Skin epidermis (tissue), 12 donors: ENCODE measurements at regions not wholly inside any gene's neighbourhood (a gene's known extent, or its start where the extent isn't known, plus 50 kb on each side); places are given as distances from the start of the nearest gene placed in this dataset.
"Not testable (repeated sequence)": the region's sequence is repeated elsewhere in the genome, so short reads cannot be mapped to it uniquely, and the experiment has no call there.

Experiments
- H3K27ac ChIP-seq, 21 experiments: fragments of 200-600 bp; sonication (generic) in 11 of 21; one replicate each; pipeline ENCODE4 v1.5.0; 2020; ENCODE audit warnings: mild to moderate bottlenecking in 3 of 21, inconsistent platforms in 2 of 21, moderate library complexity in 2 of 21
- H3K4me3 ChIP-seq, 7 experiments: fragments of 200-600 bp; sonication (generic) in 2 of 7; one replicate each; pipeline ENCODE4 v1.5.0; 2020; ENCODE audit warnings: inconsistent platforms in 2 of 7, mild to moderate bottlenecking in 2 of 7, moderate library complexity in 1 of 7

DNA sequence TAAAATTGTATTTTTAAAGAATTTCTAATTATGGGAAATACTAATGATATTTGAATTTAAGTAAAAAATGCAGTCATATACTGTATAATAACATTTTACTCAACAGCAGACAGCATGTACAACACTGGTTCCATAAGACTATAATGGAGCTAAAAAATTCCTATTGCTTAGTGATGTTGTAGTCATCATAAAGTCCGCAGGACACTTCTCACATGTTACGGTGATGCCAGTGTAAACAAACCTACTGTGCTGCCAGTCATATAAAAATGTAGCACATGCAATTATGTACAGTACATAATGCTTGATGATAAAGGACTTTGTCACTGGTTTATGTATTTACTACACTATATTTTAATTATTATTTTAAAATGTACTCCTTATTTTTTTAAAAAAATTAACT lies 629.3 kb downstream of the IPMK start:
- Histone ChIP-seq H3K27ac (no peak overlapping the region), H3K4me3 (no peak overlapping the region)

DNA sequence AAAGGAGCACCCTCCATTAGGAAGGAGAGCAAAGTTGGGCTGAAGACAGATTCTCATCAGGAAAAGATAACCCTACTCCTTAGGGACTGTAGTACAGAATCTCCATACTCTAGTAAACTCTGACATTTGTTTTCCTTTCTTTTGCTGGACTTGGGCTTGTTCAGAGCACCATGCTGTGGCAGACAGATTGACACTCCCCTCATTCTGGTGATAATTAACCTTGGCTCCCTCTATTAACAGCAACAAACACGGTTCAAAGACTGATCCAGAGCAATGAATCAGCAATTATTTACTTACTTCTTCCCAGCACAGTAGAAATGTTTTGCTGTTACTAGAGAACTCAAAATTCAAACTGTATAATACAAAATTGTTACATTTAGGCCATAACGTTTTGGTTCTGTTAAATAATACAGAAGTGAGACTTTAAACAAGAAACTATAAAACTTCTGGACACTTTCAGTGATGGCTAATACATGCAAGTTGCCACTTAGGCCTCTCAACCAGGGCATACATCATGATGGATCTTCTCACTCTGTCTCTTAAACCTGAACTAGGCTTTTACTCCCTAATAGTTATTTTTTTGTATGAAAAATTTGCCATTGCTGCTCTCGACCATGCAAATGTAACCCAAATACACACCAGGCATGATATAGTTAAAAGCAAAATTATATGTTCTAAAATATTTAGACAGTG lies 639.0 kb downstream of the IPMK start:
- no peak overlapping the region for H3K27ac ChIP-seq

DNA sequence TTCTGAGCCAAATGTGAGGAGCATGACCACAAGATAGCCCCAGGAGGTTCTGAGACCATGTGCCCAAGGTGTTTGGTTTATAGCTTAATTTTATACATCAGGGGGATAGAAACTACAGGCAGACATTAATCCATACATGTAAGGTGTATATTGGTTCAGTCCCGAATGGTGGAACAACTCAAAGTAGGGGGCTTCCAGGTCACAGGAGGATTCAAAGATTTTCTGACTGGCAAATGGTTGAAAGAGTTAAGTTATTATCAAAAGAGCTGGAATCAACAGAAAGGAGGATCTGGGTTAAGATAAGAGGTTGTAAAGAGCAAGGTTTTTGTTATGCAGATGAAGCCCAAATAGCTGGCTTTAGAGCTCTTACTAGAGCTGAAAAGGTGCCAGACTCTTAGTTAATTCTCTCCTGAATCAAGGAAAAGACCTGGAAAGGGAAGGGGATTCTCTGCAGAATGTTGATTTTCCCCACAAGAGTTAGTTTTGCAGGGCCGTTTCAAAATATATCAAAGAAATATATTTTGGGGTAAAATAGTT lies 640.0 kb downstream of the IPMK start:
- Histone ChIP-seq H3K4me3 (no peak overlapping the region), H3K27ac (no peak overlapping the region)

More for the DNA sequence above, 639.0 kb downstream of the IPMK start:
- H3K4me3 ChIP-seq = no peak overlapping the region

DNA sequence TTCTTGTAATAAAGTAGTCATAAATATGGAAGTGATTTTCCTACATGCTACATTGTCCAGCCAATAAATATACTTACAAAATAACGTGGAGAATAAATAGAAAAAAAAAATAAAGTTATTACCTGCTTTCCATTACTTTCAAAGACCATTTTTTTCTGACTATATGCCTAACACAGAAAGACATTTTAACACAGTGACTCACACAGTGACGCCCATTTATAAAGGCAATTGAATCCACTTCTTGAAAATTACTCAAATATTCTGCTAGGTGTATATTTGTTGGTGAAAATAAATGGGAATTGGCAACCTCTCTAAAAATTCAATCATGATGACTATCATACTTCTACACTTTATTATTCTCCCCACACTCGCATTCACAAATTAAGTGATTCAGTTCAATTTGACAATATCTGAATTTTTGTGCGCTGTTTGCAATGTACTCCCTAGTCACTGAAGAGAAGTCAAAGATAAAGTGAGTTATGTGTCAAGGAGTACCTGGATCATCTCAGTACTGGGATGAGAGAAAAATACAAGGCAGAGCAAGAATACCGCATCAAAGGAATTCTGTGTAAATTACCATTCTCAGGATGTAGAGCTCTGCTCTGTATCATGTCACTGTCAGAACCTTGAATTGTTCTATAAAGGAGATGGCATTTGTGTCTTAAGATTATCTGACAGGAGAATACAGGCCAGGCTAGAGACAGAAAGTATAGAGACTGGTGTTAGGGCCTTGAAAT lies 642.7 kb downstream of the IPMK start:
- Histone ChIP-seq H3K4me3 (no peak overlapping the region), H3K27ac (no peak overlapping the region)

DNA sequence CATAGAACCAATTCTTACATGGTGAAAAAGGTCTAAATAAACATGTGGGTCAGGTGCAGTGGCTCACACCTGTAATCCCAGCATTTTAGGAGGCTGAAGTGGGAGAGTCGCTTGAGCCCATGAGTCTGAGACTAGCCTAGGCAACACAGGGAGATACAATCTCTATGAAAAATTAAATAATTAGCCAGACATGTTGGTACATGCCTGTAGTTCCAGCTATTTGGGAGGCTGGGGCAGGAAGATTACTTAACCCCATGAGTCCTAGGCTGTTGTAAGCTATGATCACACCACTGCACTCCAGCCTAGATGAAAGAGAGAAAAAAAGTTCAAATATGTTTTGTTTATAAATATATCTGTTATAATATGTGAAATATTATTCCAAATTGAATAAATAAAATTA lies 643.6 kb downstream of the IPMK start:
- Histone ChIP-seq H3K27ac (no peak overlapping the region), H3K4me3 (no peak overlapping the region)

DNA sequence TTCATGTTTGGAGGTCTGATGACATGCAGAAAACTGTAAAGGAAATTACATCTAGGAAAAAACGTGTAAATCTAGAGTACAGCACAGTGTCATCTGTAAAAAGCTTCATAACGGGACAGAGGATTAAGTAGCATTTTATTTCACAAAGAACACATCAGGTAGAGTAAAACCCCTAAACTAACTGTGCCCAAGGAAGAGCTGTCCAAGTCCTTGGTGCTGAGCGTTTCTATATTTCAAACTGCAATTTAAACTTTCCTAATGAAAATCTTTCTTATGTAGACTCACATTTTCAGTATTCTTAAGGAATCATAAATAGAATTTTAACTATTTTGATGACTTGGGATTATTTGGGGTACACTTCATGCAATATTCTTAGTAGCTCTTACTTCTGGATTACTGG lies 646.2 kb downstream of the IPMK start:
- Histone ChIP-seq H3K4me3 (no peak overlapping the region), H3K27ac (no peak overlapping the region)

DNA sequence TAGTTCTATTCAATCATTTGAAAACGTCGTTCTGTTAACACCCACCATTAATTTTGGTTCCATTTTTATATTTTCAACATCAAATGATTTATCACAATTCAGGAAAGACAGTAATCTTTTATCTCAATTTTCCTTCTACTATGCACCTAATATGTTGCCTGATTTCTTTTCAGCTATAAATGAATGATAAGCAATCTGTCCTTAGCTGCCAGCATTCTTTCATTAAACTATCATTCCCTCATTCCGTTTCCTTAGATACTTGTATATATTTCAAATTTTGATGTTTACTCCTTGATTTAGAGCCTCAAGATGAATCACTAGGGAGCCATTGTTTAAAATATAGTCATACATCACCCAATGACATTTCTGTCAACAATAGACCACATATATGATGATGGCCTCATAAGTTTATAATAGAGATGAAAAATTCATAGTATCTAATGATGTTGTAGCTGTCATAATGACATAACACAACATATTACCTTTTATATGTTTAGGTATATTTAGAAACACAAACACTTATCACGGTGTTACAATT lies 661.7 kb downstream of the IPMK start:
- no peak overlapping the region for H3K4me3 ChIP-seq

DNA sequence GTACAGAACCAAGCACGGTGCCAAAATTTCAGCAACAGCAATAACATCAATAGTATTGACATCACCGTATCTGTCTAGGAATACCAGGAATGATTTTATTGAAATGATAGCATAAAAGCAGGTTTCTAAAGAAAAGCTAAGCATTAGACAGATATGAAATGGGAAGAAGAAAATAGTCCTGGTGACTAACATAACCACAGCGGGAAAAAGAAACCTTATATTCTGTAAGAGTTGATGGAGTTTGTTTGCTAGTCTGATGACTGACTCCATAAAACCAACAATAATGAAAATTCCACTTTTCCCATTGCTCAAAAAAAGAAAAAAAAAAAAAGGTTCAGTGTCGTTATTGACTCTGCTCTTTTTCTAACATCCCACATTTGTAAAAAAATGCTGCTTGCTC lies 668.3 kb downstream of the IPMK start:
- H3K4me3 ChIP-seq = no peak overlapping the region
- H3K27ac ChIP-seq = no peak overlapping the region

More for the DNA sequence above, 661.7 kb downstream of the IPMK start:
- no peak overlapping the region for H3K27ac ChIP-seq

DNA sequence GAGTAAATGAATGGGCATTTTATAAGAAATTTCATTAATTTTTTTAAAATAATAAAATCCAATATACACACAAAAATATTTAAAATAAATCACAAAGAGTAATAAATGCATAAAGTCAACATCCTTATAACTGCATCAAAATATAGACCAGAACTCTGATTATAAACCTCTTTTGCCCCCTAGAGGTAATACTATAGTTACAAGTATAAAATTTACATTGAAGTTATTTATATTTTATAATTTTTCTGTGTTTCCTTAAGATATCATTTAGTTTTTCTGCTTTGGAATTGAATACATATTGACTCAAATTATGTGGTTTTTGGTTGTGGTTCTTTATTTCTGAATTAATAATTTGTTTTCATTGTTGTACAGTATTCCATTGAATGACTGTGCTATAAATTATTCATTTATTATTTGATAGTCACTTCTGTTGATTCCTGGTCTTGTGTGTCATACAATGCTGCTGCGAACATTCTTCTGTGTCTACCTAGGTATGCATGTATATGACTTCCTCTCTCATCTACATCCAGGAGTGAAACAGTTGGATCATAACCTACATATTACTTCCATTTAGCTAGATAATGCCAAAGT lies 673.6 kb downstream of the IPMK start:
- H3K27ac ChIP-seq = no peak overlapping the region

DNA sequence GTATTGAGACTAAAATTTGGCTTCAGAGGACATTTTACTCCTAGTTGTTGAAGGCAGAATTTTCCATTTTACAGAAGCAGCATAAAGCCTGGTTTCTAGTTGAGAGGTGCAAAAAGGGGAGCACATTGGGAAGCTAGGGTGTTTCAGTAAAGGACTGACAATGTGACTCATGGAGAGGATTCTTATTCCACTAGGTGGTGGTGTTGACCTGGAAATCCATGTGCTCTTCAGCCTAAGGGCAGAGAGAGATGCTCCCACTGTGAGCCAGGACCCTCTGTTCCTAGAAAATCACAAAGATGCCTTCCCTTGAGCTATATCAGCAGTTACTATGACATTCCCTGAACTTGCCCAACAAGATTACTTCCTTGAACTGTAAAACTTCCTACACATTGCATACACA lies 687.8 kb downstream of the IPMK start:
- Histone ChIP-seq H3K4me3 (no peak overlapping the region), H3K27ac (no peak overlapping the region)

More for the DNA sequence above, 673.6 kb downstream of the IPMK start:
- H3K4me3 ChIP-seq = no peak overlapping the region

DNA sequence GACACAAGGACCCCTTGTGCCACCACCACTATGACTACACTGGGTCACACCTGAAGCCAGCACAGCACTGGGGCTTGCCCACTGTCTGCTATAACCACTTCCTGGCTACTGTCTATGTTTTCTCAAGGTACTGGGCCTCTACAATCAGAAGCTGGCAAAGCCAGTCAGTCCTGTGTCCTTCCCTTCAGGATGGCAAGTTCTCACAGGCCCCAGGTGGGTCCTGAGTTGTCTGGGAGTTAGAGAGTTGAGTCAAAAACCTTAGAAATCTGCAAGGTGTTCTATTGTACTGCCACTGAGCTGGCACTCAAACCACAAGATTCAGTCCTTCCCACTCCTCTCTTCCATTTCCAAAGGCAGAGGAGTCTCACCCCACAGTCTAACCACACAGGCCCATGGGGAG lies 705.5 kb downstream of the IPMK start:
- no peak overlapping the region for H3K4me3 ChIP-seq
- no peak overlapping the region for H3K27ac ChIP-seq

DNA sequence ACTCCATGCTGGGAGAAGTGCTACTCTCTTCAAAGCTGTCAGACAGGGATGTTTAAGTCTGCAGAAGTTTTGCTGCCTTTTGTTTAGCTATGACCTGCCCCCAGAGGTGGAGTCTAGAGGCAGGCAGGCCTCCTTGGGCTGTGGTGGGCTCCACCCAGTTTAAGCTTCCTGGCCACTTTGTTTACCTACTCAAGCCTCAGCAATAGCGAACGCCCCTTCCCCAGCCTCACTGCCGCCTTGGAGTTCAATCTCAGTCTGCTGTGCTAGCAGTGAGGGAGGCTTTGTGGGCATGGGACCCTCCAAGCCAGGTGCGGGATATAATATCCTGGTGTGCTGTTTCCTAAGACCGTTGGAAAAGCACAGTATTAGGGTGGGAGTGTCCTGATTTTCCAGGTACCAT lies 715.9 kb downstream of the IPMK start:
- H3K27ac ChIP-seq, H3K4me3 ChIP-seq: not testable (repeated sequence)

DNA sequence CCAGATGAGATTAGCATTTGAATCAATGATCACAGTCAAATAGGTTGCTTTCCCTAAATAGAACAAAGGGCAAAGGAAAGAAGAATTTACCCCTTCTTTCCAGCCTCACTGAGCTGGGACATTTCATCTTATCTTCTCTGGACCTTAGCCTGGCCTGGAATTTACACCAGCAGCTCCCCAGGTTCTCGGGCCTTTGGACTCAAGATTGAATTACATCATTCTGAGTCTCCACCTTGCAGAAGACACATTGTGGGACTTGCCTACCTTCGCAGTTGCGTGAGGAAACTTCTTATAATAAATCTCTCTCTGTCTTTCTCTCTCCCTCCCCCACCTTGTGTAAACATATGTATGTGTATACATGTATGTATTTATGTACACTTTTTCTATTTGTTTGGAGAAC lies 732.4 kb downstream of the IPMK start:
- H3K4me3 ChIP-seq = no peak overlapping the region
- no peak overlapping the region for H3K27ac ChIP-seq

DNA sequence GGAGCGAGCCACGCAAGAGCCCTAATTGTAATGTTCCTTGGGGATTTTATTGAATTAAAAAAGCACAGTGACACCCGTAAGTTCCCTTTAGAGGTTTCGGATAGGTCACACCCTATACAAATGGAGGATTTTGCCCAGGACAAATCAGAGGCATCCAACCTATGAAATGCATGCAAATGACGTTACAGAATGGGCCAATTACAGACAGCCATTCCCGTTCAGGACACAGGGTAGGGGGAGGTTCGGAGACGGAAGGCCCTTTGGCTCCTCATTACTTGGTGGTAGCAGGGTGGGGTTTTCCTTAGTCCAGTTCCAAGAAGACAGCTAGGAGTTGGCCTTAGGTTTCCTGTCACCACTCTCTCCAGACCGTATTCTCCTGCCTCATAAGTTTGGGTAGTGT lies 754.1 kb downstream of the IPMK start:
- no peak overlapping the region for H3K4me3 ChIP-seq

DNA sequence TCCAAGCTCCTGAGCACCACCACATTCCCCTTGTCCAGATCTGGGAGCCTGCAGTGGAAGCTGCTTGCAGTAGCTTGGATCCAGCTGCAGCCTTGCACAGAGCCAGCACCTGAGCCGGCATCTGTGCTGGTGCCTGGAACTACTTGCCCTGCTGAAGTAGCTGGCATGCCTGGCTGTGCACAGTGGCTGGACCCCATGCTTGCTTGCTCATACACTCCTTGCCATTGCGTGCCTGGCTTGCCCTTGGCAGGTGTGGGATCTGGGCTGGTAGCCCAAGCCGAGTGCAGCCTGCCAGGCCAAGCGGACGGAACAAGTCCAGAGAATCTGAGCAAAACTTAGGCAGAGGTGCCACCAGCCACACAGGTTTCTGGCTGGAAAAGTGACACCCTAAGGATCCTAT lies 759.9 kb downstream of the IPMK start:
- Histone ChIP-seq H3K4me3 (no peak overlapping the region), H3K27ac (no peak overlapping the region)

More for the DNA sequence above, 754.1 kb downstream of the IPMK start:
- no peak overlapping the region for H3K27ac ChIP-seq

DNA sequence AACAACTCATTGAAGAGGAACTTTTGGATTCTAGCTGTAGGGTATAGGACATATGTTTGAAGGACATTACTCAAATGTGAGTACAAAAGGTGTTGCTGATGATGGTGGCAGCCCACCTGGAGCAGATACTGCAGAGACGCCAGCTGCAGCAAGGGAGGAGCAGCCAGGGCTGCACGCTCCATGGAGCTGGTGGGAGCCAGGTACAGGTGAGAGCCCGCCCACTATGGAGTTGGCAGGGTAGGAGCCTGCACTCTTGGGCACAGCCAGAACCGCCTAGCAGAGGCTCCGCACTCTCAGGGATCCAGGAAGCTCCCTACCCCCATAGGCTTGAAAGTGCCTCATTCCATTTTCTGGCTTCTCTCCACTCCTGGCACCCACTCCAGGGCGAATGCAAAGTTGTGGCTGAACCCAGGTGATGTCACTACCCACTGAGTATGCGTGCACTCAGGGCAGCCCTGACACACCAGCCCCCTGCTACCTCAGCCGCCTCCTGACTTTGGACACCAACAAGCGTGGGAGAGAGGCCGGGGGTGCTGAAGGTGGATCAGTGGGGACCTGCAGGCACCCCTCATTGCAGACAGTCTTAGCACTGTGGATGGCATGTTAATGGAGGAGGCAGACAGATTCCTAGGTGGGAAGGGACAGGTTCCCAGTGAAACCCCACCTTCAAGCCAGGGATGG lies 761.1 kb downstream of the IPMK start:
- H3K27ac ChIP-seq = no peak overlapping the region
- H3K4me3 ChIP-seq = no peak overlapping the region

DNA sequence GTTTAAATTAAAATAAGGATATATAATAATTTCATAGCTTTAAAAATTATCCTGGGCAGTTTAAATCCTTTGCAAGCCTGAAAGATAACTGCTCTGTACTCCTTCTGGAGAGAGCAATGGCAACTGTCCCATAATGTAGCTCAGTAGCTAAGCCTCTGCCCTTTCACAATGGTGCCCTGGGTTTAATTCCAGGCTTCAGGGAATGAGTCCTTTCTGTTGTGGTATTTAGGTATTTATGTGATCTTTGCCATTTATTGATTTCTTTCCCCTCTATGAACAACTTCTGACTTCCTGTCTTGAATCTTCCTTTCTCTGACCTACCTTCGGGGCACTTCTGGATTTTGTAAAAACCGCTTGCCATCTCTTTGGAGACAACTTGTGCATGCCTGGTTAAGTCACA lies 773.2 kb downstream of the IPMK start:
- Histone ChIP-seq H3K27ac (no peak overlapping the region), H3K4me3 (no peak overlapping the region)

DNA sequence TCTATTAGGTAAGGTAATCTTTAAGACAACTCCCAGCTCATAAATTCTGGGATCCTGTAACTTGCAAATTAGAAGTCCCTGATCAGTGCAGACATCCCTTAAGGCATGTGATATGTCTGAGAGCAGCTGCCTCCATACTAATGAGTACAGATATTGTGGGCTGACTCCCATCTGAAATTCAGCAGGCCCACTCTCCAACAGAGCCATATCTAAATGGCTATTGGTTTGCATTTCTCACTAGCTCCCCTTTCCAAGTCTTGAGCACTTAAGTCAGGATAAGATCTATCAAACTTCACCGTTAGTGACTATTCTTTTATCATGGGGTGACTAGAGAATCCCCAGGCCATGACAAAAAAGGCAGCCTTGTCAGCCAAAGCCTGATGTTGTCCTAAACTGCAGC lies 785.4 kb downstream of the IPMK start:
- H3K4me3 ChIP-seq = no peak overlapping the region
- H3K27ac ChIP-seq = no peak overlapping the region

DNA sequence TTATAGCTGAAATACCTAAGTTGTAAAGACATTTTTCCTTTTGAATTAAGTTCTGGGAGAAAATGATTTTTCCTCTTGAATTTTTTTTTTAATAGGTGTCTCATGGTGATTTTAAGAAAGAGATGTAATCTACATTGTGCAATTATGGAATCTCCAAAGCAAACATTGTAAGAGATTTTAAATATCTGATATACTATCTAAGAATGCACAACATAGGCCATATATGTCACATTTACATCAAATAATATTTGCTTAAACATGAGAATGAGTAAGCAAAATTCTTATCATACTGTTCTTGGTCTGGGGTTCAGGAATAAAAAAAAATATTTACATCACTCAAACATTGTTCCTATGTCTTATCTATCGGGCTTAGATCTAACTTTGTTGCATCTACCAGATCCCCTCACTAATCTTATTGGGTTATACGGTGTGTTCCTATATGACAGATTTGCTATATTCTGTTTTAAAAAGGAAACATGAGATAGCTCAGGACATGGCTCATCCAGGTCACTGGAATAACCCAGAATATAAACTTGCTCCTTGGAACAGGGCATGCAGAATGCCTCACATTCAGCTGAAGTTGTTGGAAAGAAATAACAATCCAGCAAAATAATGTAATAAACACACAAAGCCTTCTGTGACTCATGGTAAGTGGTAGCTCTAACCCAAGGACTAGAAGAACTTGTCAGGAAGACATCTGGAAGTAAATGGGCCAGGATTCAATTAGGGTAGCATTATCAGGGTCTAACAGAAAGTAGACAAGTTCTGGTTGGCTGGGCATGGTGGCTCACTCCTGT lies 794.7 kb downstream of the IPMK start:
- Histone ChIP-seq H3K4me3 (no peak overlapping the region), H3K27ac (no peak overlapping the region)
